Peyer's patch (tissue), 4 donors: ENCODE measurements at regions not wholly inside any gene's neighbourhood (a gene's known extent, or its start where the extent isn't known, plus 50 kb on each side); places are given as distances from the start of the nearest gene placed in this dataset.

ENCODE experiments used
- POLR2A ChIP-seq, 2 donors: fragments of 450-650 bp; IDR thresholded peaks; one replicate each; pipeline ENCODE4 v1.5.1; 2017; ENCODE audit warnings: antibody characterized with exemption in 2 of 2, mild to moderate bottlenecking in 2 of 2, moderate library complexity in 2 of 2
- TF ChIP-seq, protein P1 (sequence below), 6 experiments: fragments of 450-650 bp in 4 of 6; fragments of 200-600 bp in 2 of 6; sonication (generic) in 1 of 6; IDR thresholded peaks; one replicate each; pipeline ENCODE4 v1.5.1; 2017 to 2019; ENCODE audit warnings: antibody characterized with exemption in 6 of 6, mild to moderate bottlenecking in 3 of 6, moderate library complexity in 1 of 6

DNA sequence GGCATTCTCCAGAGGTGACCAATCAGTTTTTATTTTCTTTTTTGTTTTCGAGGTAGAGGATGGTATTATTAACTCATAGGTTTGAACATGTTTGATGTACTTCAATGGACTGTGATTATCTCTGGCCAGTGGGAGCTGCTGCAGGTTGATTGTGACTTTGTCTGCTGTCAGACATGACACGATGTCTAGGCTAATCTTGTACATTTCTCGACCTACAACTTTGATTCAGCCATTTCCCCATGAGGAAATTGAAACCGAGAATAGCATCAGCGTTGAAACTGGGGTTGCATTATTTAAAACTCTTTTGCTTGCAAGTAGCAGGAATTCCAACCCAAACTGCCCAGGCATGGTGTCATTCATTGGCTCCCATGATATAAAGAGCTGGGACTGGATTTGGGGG lies 218.9 kb downstream of the CDH26 start:
- TF ChIP-seq, protein P1, sequence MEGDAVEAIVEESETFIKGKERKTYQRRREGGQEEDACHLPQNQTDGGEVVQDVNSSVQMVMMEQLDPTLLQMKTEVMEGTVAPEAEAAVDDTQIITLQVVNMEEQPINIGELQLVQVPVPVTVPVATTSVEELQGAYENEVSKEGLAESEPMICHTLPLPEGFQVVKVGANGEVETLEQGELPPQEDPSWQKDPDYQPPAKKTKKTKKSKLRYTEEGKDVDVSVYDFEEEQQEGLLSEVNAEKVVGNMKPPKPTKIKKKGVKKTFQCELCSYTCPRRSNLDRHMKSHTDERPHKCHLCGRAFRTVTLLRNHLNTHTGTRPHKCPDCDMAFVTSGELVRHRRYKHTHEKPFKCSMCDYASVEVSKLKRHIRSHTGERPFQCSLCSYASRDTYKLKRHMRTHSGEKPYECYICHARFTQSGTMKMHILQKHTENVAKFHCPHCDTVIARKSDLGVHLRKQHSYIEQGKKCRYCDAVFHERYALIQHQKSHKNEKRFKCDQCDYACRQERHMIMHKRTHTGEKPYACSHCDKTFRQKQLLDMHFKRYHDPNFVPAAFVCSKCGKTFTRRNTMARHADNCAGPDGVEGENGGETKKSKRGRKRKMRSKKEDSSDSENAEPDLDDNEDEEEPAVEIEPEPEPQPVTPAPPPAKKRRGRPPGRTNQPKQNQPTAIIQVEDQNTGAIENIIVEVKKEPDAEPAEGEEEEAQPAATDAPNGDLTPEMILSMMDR (IDR thresholded peaks at IDR 0.05), result no peak
- no peak for TF ChIP-seq POLR2A (IDR thresholded peaks at IDR 0.05)
